ENCODE measurements at regions not wholly inside any gene's neighbourhood (a gene's known extent, or its start where the extent isn't known, plus 50 kb on each side); places are given as distances from the start of the nearest gene placed in this dataset.

- DNase-seq (ENCODE audit: low spot score) = no peak
- in situ Hi-C loops (cut with MboI; ENCODE audit: low sequenced_read_pairs, unreplicated experiment) = no loop called here
- no peak for TF ChIP-seq CTCF (IDR thresholded peaks at IDR 0.05; ENCODE audit: borderline replicate concordance, control extremely low read depth, extremely low read depth, insufficient read depth, missing control alignments)
Measured at GRCh38 chr9:135246248-135247205, 159.1 kb downstream of the OLFM1 start.

- DNase-seq (ENCODE audit: low spot score) = no peak
- TF ChIP-seq CTCF (IDR thresholded peaks at IDR 0.05; ENCODE audit: borderline replicate concordance, control extremely low read depth, extremely low read depth, insufficient read depth, missing control alignments) = no peak
- in situ Hi-C loops (cut with MboI; ENCODE audit: low sequenced_read_pairs, unreplicated experiment) = no loop called here
Measured at GRCh38 chr9:135247227-135247930, 159.9 kb downstream of the OLFM1 start.

GRCh38 chr9:135248111-135248510, 160.6 kb downstream of the OLFM1 start:
- DNase-seq (ENCODE audit: low spot score) = no peak
- no peak for TF ChIP-seq CTCF (IDR thresholded peaks at IDR 0.05; ENCODE audit: borderline replicate concordance, control extremely low read depth, extremely low read depth, insufficient read depth, missing control alignments)
- in situ Hi-C loops (cut with MboI; ENCODE audit: low sequenced_read_pairs, unreplicated experiment) = no loop called here

DNA sequence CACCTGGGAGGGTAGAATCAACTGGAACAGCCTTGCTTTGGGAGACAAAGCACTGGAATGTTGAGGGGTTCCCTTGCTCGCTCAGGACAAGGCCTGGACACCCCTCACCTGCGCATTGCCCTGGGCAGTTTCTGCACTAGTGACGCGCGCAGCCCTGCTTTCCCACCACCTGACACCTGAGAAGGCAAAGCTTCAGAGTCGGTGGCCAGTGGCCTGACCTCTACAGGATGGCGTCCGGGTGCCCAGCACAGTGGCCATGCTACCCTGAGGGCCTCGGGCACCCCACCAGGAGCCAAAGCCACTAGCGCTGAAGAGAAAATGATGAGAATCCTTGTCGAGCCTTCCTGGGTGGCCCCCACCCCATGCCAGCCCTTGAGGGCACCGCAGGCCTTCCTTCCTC, 161.3 kb downstream of the OLFM1 start:
- in situ Hi-C loops (cut with MboI; ENCODE audit: low sequenced_read_pairs, unreplicated experiment) = no loop called here
- no peak for DNase-seq (ENCODE audit: low spot score)
- TF ChIP-seq CTCF (IDR thresholded peaks at IDR 0.05; ENCODE audit: borderline replicate concordance, control extremely low read depth, extremely low read depth, insufficient read depth, missing control alignments) = no peak

DNA sequence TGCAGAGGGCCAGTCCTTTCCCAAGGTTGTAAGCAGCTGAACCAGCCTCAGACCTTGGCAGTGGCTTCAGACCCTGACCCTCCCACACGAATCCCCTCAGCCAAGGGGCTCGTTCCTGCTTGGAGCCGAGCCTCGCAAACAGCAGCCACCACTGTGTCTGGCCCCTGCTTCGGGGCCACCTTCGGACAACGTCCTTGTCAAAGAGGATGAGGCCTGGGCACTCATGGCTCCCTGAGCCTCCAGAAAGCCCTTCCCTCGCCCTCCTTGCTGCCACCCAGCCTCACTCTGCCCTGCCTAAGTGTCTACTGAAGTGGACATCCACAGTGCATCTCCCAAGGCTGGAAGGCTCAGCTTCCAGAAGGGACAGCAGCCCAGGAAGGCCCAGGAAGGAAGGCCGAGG, 161.7 kb downstream of the OLFM1 start:
- no peak for TF ChIP-seq CTCF (IDR thresholded peaks at IDR 0.05; ENCODE audit: borderline replicate concordance, control extremely low read depth, extremely low read depth, insufficient read depth, missing control alignments)
- DNase-seq (ENCODE audit: low spot score) = no peak
- in situ Hi-C loops (cut with MboI; ENCODE audit: low sequenced_read_pairs, unreplicated experiment) = no loop called here

DNA sequence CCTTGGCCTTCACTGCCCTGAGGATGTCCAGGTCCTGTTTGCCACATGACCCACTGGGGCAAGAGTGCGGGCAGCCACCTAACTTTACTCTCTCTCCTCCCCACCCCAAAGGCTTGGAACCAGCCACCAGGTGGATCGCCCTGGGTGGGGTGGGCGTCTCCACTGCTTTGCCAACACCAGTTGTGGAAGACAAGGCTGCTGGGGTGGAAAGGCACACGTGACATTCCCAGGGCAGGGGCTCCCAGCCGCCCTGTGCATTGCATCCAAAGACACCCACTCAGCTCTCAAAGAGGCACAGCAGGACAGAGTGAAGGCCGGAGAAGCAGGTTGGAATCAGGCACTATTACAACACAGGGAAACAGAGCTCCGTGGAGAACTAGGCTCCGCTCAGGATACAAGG, 162.2 kb downstream of the OLFM1 start:
- no peak for DNase-seq (ENCODE audit: low spot score)
- in situ Hi-C loops (cut with MboI; ENCODE audit: low sequenced_read_pairs, unreplicated experiment) = no loop called here
- no peak for TF ChIP-seq CTCF (IDR thresholded peaks at IDR 0.05; ENCODE audit: borderline replicate concordance, control extremely low read depth, extremely low read depth, insufficient read depth, missing control alignments)

Measured in GM13976 (cell line).